Astrocyte of the cerebellum (primary cell): ENCODE measurements at regions not wholly inside any gene's neighbourhood (a gene's known extent, or its start where the extent isn't known, plus 50 kb on each side); places are given as distances from the start of the nearest gene placed in this dataset.

Experiments used
- DNase-seq: peaks from one replicate; pipeline ENCODE4 v3.0.0-alpha.2; 2011; ENCODE audit warnings: low read depth
- H3K4me3 ChIP-seq: 2 replicates; pipeline ENCODE4 v1.5.1; 2011; ENCODE audit warnings: mild to moderate bottlenecking, low read depth, low read length, moderate library complexity
- CTCF ChIP-seq: IDR thresholded peaks from 2 replicates; pipeline ENCODE4 v1.5.1; 2012; ENCODE audit warnings: low read length, low read depth, moderate library complexity, mild to moderate bottlenecking; ENCODE audit errors: missing control alignments
- in situ Hi-C: cut with HindIII; loops from 2 replicates; pipeline ENCODE4 v1.10.0; 2017; ENCODE audit warnings: low sequenced_read_pairs

DNA sequence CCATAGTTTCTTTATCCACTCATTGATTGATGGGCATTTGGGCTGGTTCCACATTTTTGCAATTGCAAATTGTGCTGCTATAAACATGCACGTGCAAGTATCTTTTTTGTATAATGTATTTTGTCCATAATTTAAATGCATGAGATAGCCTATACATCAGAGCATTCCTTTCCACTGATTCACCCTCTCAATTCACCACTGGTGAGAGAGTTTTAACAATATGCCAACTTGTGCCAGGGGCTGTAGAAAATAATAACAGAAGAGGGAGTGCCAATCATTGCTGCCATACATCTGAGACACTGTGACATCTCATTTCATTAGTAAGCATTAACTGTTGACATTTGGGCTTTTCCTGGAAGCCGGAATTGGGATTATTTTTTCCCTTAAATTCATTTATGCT, 125.1 kb downstream of the RAP2A start:
- H3K4me3 ChIP-seq = no peak overlapping the region
- in situ Hi-C loops = no loop called here
- no peak for TF ChIP-seq CTCF
- no peak for DNase-seq

GRCh38 chr13:97559981-97560380, 126.0 kb downstream of the RAP2A start:
- DNase-seq = no peak
- TF ChIP-seq CTCF = no peak
- no peak overlapping the region for H3K4me3 ChIP-seq
- in situ Hi-C loops = no loop called here

DNA sequence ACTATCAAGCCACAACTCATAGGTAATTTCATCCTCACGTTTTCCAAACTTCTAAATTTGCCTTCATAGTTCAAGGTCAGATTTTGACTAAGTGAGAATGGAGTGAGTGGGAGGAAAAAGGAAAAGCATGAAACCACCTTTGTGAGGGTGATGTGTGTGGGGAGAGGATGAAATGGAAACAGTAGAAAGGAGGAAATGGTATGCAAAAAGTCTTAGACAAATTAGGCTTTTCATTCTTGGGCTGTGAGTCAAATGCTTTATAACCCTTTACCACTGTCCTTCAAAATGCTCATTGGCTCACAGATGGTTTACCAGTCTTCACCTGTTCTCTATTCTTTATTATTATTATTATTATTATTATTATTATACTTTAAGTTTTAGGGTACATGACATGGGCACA, 127.2 kb downstream of the RAP2A start:
- in situ Hi-C loops = no loop called here
- no peak for TF ChIP-seq CTCF
- no peak for DNase-seq
- no peak overlapping the region for H3K4me3 ChIP-seq

DNA sequence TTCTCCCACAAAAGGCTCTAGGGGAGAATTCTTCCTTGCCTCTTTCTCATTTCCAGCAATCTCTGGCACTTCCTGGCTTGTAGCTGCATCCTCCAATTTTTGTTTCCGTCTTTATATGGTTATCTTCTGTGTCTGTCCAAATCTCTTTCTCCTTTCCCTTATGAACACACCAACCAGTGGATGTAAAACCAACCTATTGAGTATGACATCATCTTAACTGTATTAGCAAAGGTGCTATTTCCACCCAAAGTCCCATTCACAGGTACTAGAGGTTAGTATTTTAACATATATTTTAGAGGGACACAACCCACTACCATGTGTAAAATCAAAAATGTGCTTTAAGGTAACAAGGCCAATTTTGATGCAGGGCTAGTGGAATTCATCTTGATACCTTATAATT, 129.0 kb downstream of the RAP2A start:
- TF ChIP-seq CTCF = no peak
- in situ Hi-C loops = no loop called here
- no peak overlapping the region for H3K4me3 ChIP-seq
- no peak for DNase-seq

- no peak for TF ChIP-seq CTCF
- H3K4me3 ChIP-seq = no peak overlapping the region
- in situ Hi-C loops = no loop called here
- no peak for DNase-seq
Observed at GRCh38 chr13:97564956-97565355, 131.0 kb downstream of the RAP2A start.

DNA sequence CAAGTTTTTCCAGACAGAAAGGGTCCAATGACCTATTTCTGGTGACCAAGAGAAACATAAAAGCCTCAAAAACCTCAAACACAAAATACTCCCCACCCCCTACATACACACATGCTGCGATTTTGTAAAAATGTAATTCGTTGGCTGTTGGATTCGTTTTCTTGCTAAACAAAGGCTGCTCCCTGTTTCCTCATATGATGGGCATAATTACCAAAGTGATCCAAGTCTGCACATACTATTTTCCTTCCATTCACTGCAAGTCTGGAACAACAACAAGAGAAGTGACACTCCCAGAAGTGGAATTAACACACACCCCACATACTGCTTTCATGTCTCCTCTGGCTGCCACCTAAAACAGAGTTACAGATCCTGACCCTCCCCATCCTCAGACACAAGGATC, 131.9 kb downstream of the RAP2A start:
- no peak overlapping the region for H3K4me3 ChIP-seq
- no peak for TF ChIP-seq CTCF
- in situ Hi-C loops = no loop called here
- no peak for DNase-seq

DNA sequence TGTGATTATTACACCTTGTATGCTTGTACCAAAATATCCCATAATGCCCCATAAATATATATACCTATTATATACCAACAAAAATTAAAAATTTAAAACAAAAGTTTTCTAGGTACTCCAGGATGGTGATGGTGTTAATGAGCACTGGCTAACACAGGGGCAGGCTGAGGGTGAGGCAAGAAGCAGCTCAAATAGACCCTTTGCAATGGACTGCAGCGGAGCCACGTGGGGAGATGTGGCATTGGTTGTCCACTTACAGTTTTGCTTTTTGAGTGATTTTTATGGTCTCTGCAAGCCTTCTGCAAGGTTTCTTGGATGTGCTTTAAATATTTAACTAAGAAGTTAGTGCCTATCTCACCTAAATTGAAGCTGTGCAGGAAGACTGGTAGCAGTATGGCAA, 132.9 kb downstream of the RAP2A start:
- no peak for DNase-seq
- no peak for TF ChIP-seq CTCF
- in situ Hi-C loops = no loop called here
- no peak overlapping the region for H3K4me3 ChIP-seq
